Left lung (tissue), 4 donors: ENCODE measurements at regions not wholly inside any gene's neighbourhood (a gene's known extent, or its start where the extent isn't known, plus 50 kb on each side); places are given as distances from the start of the nearest gene placed in this dataset.

Experiments
- ATAC-seq: fragments of 200-7000 bp; cut with Tn5 transposase; one replicate; pipeline ENCODE4 v1.9.1; 2020; ENCODE audit warnings: moderate library complexity
- DNase-seq, 4 donors: peaks; one replicate each; pipeline ENCODE4 v3.0.0-alpha.2; 2013 to 2020
- H3K27ac ChIP-seq, 2 donors: fragments of 200-600 bp; sonication (generic) in 1 of 2; one replicate each; pipeline versions ENCODE4 v1.5.0 to v1.8.0; 2020 to 2021
- H3K27me3 ChIP-seq, 2 donors: fragments of 200-600 bp; sonication (generic) in 1 of 2; one replicate each; pipeline versions ENCODE4 v1.5.0 to v1.8.0; 2020 to 2021
- H3K36me3 ChIP-seq, 2 donors: fragments of 200-600 bp; sonication (generic) in 1 of 2; one replicate each; pipeline versions ENCODE4 v1.5.0 to v1.8.0; 2020 to 2021
- H3K4me1 ChIP-seq, 2 donors: fragments of 200-600 bp; one replicate each; pipeline ENCODE4 v1.8.0; 2021
- H3K4me3 ChIP-seq, 2 donors: fragments of 200-600 bp; sonication (generic) in 1 of 2; one replicate each; pipeline versions ENCODE4 v1.5.0 to v1.8.0; 2020 to 2021; ENCODE audit warnings: mild to moderate bottlenecking in 1 of 2
- H3K9me3 ChIP-seq, 2 donors: fragments of 200-600 bp; sonication (generic) in 1 of 2; one replicate each; pipeline versions ENCODE4 v1.5.0 to v1.8.0; 2020 to 2021
- intact Hi-C, 2 donors: fragments of 100-400 bp; cut with DNase I; formaldehyde crosslinking; loops; one replicate each; pipeline versions ENCODE4 v1.11.2 to v1.14.2; 2022
- TF ChIP-seq, protein P1 (sequence below), 2 donors: fragments of 200-600 bp; sonication (generic) in 1 of 2; IDR thresholded peaks; one replicate each; pipeline versions ENCODE4 v1.5.0 to v1.8.0; 2021; ENCODE audit warnings: antibody characterized with exemption in 2 of 2
- donor health status: DM: no; HTN: yes; CAD: no.
- donor health status: DM: no; HTN: no; CAD: no.

GRCh38 chr20:4592316-4593148, 93.7 kb upstream of the PRNP start:
- TF ChIP-seq, protein P1, sequence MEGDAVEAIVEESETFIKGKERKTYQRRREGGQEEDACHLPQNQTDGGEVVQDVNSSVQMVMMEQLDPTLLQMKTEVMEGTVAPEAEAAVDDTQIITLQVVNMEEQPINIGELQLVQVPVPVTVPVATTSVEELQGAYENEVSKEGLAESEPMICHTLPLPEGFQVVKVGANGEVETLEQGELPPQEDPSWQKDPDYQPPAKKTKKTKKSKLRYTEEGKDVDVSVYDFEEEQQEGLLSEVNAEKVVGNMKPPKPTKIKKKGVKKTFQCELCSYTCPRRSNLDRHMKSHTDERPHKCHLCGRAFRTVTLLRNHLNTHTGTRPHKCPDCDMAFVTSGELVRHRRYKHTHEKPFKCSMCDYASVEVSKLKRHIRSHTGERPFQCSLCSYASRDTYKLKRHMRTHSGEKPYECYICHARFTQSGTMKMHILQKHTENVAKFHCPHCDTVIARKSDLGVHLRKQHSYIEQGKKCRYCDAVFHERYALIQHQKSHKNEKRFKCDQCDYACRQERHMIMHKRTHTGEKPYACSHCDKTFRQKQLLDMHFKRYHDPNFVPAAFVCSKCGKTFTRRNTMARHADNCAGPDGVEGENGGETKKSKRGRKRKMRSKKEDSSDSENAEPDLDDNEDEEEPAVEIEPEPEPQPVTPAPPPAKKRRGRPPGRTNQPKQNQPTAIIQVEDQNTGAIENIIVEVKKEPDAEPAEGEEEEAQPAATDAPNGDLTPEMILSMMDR (IDR thresholded peaks at IDR 0.05) = peak; percentile 92 to 94
- ATAC-seq (peak; percentile 98), DNase-seq (peak; percentile 46 to 91 (median 65))
- Histone ChIP-seq H3K27me3 (peaks cover 0 to 15% of the 10 kb centered on the region in 2 donors), H3K4me1 (peaks cover 10 to 13% of the 10 kb centered on the region in 2 donors), H3K36me3 (no peaks in the 10 kb centered on the region), H3K9me3 (no peaks in the 10 kb centered on the region), H3K27ac (no peak overlapping the region), H3K4me3 (peak overlapping the region; percentile 29)
- intact Hi-C loops = no loop called here

GRCh38 chr20:4591975-4592315, 94.3 kb upstream of the PRNP start:
- Histone ChIP-seq H3K4me1 (peaks cover 10 to 13% of the 10 kb centered on the region in 2 donors), H3K27me3 (peaks cover 0 to 15% of the 10 kb centered on the region in 2 donors), H3K27ac (no peak overlapping the region), H3K9me3 (no peaks in the 10 kb centered on the region), H3K4me3 (peak overlapping the region in 1 of 2 donors; percentile 29), H3K36me3 (no peaks in the 10 kb centered on the region)
- intact Hi-C loops = no loop called here
- TF ChIP-seq, protein P1 (IDR thresholded peaks at IDR 0.05) = no peak
- ATAC-seq (peak; percentile 8), DNase-seq (no peak)

GRCh38 chr20:4585758-4586157, 100.5 kb upstream of the PRNP start:
- intact Hi-C loops = no loop called here
- Histone ChIP-seq H3K9me3 (no peaks in the 10 kb centered on the region), H3K4me3 (no peak overlapping the region), H3K27ac (no peak overlapping the region), H3K27me3 (peaks cover 0 to 12% of the 10 kb centered on the region in 2 donors), H3K36me3 (no peaks in the 10 kb centered on the region), H3K4me1 (no peaks in the 10 kb centered on the region)
- DNase-seq (no peak), ATAC-seq (no peak)
- TF ChIP-seq, protein P1 (IDR thresholded peaks at IDR 0.05) = no peak

GRCh38 chr20:4585104-4585753, 101.0 kb upstream of the PRNP start:
- Histone ChIP-seq H3K36me3 (no peaks in the 10 kb centered on the region), H3K4me3 (no peak overlapping the region), H3K9me3 (no peaks in the 10 kb centered on the region), H3K27ac (no peak overlapping the region), H3K4me1 (no peaks in the 10 kb centered on the region), H3K27me3 (peaks cover 0 to 12% of the 10 kb centered on the region in 2 donors)
- DNase-seq (no peak), ATAC-seq (no peak)
- intact Hi-C loops = no loop called here
- TF ChIP-seq, protein P1 (IDR thresholded peaks at IDR 0.05) = no peak

DNA sequence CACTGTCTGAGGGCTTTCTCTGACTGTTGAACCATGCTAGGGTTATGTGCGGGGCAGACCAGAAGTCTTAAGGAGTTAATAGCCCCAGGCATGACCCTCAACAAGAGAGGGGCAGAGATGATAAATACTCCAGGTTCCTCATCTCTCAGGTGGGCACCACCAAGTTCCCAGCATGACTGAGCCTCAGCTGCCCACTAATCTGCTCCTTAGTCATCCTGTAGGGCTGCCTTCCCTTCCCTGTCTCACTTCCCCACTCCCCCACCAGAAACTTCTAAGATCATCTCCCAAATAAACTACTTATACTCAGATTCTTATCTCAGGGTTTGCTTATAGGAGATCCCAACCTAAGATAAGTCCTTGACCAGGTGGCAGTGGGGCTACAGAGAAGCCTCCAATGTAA, 101.7 kb upstream of the PRNP start:
- TF ChIP-seq, protein P1 (IDR thresholded peaks at IDR 0.05) = no peak
- ATAC-seq (no peak), DNase-seq (no peak)
- Histone ChIP-seq H3K4me3 (no peak overlapping the region), H3K9me3 (no peaks in the 10 kb centered on the region), H3K27me3 (peaks cover 0 to 12% of the 10 kb centered on the region in 2 donors), H3K4me1 (no peaks in the 10 kb centered on the region), H3K36me3 (no peaks in the 10 kb centered on the region), H3K27ac (no peak overlapping the region)
- intact Hi-C loops = no loop called here
